Testis (tissue), 2 donors: ENCODE measurements at regions not wholly inside any gene's neighbourhood (a gene's known extent, or its start where the extent isn't known, plus 50 kb on each side); places are given as distances from the start of the nearest gene placed in this dataset.

Source experiments
- POLR2A ChIP-seq: fragments of 450-650 bp; IDR thresholded peaks from one replicate; pipeline ENCODE4 v1.6.1; 2017; ENCODE audit warnings: antibody characterized with exemption, mild to moderate bottlenecking, moderate library complexity
- TF ChIP-seq, protein P1 (sequence below), 3 experiments: fragments of 450-650 bp in 2 of 3; fragments of 200-600 bp in 1 of 3; sonication (generic) in 1 of 3; IDR thresholded peaks; one replicate each; pipeline ENCODE4 v1.5.1; 2016 to 2019; ENCODE audit warnings: antibody characterized with exemption in 3 of 3, mild to moderate bottlenecking in 2 of 3, moderate library complexity in 1 of 3

DNA sequence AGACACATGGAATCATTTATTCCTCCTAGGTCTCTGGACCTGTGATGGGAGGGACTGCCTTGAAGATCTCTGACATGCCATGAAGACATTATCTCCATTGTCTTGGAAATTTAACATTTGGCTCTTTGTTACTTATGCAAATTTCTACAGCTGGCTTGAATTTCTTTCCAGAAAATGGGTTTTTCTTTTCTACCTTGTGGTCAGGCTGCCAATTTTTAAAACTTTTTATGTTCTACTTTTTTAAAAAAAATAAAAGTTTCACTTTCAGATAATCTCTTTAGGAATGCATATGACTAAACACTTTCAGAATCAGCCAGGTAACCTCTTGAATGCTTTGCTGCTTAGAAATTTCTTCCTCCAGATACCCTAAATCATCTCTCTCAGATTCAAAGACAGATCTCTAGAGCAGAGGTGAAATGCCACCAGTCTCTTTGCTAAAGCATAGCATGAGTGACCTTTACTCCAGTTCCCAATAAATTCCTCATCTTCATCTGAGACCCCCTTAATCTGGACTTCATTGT is 209.6 kb downstream of the RPRM start:
- TF ChIP-seq, protein P1, sequence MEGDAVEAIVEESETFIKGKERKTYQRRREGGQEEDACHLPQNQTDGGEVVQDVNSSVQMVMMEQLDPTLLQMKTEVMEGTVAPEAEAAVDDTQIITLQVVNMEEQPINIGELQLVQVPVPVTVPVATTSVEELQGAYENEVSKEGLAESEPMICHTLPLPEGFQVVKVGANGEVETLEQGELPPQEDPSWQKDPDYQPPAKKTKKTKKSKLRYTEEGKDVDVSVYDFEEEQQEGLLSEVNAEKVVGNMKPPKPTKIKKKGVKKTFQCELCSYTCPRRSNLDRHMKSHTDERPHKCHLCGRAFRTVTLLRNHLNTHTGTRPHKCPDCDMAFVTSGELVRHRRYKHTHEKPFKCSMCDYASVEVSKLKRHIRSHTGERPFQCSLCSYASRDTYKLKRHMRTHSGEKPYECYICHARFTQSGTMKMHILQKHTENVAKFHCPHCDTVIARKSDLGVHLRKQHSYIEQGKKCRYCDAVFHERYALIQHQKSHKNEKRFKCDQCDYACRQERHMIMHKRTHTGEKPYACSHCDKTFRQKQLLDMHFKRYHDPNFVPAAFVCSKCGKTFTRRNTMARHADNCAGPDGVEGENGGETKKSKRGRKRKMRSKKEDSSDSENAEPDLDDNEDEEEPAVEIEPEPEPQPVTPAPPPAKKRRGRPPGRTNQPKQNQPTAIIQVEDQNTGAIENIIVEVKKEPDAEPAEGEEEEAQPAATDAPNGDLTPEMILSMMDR (IDR thresholded peaks at IDR 0.05) = no peak
- TF ChIP-seq POLR2A = no peak
